Uterus (tissue), 2 donors: ENCODE measurements at regions not wholly inside any gene's neighbourhood (a gene's known extent, or its start where the extent isn't known, plus 50 kb on each side); places are given as distances from the start of the nearest gene placed in this dataset.

ENCODE experiments used
- CTCF ChIP-seq, 4 experiments: fragments of 200-600 bp in 2 of 4; fragments of 450-650 bp in 2 of 4; sonication (generic) in 2 of 4; IDR thresholded peaks; one replicate each; pipeline ENCODE4 v1.5.1; 2016 to 2019; ENCODE audit warnings: antibody characterized with exemption in 4 of 4, mild to moderate bottlenecking in 2 of 4, moderate library complexity in 1 of 4
- POLR2A ChIP-seq, 2 donors: fragments of 450-650 bp; IDR thresholded peaks; one replicate each; pipeline ENCODE4 v1.6.1; 2016; ENCODE audit warnings: antibody characterized with exemption in 2 of 2, mild to moderate bottlenecking in 1 of 2, moderate library complexity in 1 of 2

- TF ChIP-seq CTCF (IDR thresholded peaks at IDR 0.05), result no peak
- no peak for TF ChIP-seq POLR2A (IDR thresholded peaks at IDR 0.05)
Measured at GRCh38 chr9:113738496-113738892, 137.6 kb upstream of the ZNF618 start.
